GM19455 (cell line): ENCODE measurements at regions not wholly inside any gene's neighbourhood (a gene's known extent, or its start where the extent isn't known, plus 50 kb on each side); places are given as distances from the start of the nearest gene placed in this dataset.
A peak's percentile ranks its signal among the peaks of the same experiment; 100 is the strongest.
"Not testable (repeated sequence)": the region's sequence is repeated elsewhere in the genome, so short reads cannot be mapped to it uniquely, and the experiment has no call there.

Experiments used
- ATAC-seq: cut with Tn5 transposase; IDR thresholded peaks from one replicate; pipeline ENCODE4 v1.9.1; 2021; ENCODE audit not compliant: unreplicated experiment

DNA sequence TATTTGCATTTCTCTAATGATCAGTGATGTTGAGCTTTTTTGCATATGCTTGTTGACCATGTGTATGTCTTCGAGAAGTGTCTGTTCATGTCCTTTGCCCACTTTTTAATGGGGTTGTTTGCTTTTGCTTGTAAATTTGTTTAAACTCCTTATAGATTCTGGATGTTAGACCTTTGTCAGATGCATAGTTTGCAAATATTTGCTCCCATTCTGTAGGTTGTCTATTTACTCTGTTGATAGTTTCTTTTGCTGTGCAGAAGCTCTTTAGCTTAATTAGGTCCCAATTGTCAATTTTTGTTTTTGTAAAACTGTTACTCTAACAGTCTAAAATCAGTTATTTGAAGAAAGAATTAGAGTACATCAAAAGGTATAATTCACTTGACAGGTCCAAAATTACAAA is 160.6 kb downstream of the LRIG3 start:
- not testable (repeated sequence) for ATAC-seq

DNA sequence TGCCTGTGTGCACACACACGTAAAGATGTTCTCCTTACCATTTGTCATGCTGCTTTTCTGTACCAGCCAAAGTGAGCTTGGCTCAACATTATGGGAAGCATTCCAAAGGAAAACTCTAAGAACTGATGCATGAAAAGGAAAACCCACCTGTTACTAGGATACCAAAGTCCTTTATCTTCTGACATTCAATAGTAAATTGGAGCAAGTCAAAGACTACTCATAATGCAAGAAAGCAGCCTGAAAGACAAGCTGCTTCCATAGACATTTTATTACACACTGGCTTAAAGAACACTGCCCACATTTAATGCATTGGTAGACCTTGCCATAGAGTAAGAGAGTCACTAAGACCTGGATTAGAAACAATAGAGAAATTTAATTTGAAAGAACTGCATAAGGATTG is 159.0 kb downstream of the LRIG3 start:
- ATAC-seq = no peak

DNA sequence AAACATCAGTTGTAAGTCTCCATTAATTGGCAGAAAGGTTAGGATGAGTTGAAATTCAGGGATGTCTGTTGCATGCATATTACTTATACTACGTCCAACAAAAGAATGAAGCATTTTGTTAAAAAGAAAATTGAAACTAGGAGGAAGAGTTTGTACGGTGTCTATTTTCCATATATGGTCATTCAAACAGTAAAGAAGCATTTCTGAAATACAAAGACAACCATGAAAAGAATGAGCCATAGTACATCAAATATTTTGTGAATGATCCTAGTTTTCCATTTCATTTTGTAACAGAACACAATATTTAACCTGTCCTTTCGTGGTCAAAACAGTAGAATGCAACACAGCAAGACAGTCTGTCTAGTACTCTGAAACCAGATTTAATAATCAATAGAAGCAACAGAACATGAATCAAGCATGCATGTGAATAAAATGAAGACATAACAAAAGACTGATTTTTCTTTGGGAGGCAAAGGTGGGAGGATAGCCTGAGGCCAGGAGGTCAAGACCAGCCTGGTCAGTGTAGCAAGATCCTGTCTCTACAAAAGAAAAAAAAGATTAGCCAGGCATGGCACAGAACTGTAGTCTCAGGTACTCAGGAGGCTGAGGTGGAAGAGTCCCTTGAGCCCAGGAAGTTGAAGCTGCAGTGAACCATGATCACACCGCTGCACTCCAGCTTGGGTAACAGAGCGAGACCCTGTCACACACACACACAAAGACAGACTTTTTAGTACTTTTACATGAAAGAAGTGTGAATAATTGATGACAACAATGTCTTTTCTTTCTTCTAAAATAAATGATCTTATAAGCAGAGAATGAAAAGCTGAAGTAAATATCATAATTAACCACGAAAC is 156.0 kb downstream of the LRIG3 start:
- no peak for ATAC-seq

DNA sequence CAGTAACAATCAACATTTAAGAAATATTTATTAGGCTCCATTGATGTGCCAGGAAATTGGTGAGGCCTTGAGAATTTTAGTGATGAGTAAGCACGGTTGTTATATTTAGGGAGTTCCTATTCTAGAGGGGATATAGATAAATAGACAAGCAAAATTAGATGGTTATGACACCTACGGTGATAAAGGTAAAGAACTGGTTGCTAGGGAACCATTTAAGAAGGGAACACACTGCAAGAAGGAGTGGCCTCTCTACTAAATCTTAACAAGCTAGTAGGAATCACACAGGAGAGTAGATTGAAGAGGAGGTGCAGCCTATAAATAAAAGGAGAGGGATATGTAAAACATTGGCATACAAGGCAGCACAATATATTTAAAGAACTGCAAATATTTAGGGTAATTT is 155.2 kb downstream of the LRIG3 start:
- no peak for ATAC-seq

DNA sequence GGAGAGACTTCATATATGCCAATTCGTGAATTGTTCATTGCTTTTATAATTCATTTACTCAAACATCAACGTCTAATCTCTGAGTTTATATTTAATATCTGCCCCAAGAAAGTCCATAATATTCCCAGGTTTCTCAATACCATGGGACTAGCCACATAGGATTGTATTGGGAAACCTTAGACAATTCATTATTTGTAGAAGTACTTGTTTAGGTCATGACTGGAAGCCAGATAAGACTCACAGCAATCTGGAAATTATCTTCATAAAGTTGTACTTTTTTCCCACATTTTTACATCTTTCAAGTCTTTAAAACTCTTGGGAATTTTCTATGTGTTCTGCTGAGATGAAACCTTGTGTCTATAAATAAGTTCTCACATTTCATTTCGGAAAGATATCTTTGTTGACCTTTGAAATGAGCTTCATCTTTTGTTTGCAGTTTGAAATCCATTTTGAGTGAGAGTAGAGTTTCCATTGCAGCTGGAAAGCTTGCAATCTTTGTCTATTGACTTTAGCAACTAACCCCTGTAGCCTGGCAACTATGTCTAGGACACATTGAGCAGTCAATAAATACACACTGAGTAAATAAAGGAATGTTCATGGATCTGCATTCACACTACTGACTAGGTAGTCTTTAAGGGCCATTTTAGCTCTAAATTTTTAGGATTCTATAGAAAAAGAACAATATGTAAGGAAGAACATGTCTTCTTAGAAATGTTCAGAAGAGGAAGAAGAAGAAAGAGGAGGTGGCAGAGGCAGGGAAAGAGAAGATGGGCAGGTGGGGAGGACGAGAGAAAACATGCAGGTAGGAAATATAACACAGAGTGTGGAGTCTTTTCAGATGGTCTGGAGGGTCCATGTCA is 154.4 kb downstream of the LRIG3 start:
- ATAC-seq = no peak

DNA sequence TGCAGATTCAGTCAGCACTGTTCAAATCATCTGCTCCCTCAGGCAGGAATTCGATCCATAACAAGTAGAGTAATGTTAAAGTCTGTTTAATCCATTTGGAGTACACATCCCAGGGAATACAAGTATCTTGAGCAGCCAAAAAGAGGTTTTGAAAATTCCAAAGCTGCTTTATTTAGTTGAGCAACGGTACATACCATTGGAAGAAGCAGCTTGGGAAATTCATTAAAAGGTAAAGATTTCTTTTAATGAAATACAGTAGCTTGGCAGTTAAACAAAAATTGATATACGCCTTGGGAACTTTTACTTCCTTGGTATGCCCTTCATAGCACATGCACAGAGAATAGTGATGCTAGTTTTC is 153.8 kb downstream of the LRIG3 start:
- no peak for ATAC-seq

DNA sequence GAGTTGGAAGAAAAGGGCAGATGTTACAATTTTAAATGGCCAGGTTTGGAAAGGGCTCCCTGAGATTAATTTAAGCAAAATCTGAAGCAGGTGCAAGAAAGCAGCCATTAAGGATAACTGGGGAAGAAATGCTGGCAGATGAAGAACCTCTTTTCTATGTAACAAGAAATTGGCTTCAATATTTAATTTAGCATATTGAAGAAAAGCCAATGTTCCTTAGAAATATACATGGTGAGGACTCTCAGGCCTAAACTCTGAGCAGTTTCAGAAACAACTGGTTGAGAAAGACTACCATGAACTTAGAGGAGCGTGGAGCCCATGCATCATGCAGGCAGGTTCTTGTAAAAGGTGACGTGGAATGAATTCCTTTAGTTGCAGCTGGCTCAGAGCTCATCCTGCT is 152.8 kb downstream of the LRIG3 start:
- ATAC-seq = no peak

DNA sequence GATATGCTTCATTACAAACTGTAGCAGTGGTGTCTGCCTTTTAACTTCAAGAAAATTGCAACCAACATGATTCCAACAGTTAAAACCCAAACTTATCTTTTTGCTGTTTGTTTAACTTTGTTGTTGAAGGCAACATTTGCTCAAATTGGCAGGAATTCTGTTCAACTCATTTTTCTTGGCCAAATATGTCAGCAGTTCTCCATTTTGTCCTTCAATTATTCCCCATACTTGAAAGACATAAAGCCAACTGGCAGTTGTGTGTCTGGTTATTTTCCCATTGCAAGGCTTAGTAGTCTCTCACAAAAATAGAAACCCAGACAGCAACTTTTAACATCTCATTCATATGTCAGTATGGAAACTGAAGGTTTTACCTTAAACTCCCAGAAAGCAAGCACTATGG is 146.3 kb downstream of the LRIG3 start:
- no peak for ATAC-seq

DNA sequence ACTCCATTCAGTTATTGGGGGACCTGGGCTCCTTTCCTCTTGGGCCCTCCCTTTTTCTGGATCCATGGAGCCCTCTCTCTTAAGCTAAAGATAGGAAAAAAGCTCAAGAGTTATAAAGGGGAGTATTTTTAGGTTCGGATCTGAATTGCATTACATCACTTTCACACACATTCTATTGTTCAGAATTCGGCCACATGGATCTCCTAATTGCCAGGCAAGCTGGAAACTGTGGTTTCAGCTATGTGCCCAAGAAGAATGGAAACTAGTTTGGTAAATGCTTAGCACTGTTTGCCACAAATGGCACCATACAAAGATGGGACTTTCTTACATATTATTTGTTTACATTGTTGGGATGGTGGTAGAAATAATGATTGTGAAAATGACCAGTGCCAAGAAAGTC is 145.6 kb downstream of the LRIG3 start:
- ATAC-seq = no peak

DNA sequence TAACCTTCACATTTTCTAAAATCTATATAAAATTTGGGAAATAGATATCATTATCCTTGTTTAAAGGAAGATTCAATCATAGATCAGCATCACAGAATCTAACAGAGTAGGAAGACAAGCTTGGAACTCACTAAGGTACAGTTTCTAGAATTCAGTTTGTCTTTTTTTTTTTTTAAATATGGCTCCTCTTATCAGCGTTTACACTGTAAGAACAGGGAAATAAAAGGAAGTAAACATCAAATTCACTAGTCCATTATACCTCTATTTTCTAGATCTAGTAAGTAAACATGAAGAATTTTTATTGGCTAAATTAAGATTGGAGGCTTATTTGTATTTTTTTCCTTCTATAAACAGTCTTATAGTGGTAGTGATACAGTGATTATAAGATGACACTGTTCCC is 144.9 kb downstream of the LRIG3 start:
- ATAC-seq = no peak

DNA sequence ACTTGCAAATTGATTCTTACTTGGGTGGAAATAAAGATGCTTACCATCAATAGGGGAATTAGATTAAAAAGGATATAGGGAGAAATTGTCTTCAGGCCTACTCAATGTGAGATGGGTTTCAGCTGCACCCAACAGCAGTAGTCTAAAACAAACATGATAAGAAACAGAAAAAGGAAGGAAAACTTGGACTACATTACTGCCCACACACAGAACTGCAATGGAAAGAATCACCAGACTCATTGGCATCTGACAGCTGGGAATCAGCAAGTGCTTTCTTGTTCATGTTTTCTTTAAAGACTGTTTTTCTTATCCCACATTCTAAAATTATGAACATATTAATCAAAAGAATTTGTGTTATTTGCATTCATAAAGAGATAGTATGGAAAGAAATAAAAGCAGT is 144.2 kb downstream of the LRIG3 start:
- no peak for ATAC-seq

DNA sequence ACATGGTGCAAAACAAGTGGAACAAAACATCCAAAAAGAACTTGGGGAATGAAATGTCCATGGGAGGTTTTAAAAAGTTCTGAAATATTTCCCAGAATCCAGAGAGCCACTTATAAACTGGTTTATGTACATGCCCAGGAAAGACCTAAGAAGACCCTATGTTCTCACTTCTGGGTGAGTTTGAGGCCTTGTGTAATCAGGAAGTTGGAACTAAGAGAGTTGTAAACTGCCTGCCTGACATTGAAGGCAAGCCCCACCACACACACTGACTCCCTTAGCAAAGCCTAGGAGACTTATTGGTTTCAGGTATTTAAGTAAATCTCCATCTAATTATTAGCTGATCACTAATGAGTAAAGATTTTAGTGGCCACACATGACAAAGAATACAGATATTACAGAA is 142.5 kb downstream of the LRIG3 start:
- no peak for ATAC-seq

DNA sequence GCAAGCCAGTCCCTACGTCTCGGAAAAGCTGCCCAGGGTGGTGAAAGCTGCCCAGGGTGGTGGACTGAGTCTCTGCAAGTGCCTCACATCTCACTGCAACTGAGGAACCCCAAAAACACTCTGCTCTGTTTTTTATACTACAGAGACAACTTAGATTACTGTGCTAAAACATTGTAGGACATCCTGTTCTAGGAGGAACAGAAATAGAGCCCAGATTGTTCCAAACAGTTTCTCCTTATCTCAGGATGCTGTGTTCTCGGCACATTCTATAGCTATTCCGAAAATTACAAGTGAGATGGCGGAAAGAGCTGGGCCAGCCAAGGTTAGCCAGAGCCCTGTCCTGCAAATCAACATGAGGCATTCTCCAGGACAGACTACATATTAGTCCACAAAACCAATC is 138.7 kb downstream of the LRIG3 start:
- ATAC-seq = no peak

DNA sequence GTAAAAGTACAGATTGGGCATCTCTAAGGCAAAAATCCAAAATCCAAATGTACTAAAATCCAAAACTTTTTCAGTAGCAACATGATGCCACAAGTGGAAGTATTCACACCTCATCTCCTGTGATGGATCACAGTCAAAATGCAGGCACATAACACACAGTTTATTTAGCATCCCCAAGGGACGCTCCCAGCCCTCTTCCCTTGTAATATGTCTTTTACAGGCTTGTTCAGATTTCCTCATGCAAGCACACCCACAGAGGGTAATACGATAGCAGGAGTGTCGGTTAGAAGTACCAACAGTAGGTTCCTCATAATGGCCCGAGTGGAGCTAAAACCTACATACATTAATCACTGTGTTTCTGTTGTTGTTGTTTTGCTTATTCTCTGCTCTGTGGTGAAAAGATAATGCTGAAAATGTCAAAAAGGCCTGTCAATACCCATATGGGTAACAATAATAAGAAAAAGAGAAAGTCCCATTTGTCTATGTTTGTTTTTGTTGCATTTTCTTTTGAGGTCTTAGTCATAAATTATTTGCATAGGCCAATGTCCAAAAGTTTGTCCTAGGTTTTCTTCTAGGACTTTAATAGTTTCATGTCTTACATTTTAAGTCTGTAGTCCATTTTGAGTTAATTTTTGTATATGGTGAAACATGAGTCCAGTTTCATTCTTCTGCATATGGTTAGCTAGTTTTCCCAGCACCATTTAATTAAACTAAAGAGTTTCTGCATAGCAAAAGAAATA is 133.1 kb downstream of the LRIG3 start:
- ATAC-seq = no peak

DNA sequence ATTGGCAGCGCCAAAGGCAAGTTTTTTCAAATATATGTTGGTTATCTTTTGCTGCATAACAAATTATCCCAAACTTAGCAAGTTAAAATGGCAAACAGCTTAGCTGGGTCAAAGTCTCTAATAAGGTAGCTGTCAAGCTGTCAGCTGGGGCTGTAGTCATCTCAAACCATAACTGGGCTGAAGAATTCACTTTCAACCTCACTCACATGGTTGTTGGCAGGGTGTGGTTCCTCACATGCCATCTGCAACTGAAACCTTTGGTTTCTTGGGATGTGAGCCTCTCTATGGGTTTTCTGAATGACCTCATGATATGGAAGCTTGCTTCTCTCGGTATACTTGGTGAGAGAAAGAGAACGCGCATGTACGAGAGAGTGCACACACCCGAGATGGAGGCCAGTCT is 125.4 kb downstream of the LRIG3 start:
- no peak for ATAC-seq

DNA sequence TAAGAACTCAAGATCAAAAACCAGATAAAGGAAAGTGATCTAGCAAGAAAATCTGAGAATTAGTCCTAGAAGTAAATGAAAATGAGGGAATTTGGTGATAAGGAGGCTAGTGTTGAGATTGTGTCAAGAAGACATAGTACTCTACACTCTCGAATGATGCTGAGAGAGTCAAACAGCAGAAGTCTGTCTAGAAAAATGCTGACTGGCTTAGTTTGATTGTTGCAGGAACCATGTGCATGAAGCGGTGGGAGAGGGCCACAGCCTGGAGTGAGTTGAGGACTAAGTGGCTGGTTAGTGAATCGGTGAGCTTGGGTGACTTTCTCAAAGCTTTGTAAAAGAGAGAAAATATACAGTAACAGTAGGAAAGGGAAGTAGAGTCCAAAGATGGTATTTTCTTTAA is 124.5 kb downstream of the LRIG3 start:
- no peak for ATAC-seq

DNA sequence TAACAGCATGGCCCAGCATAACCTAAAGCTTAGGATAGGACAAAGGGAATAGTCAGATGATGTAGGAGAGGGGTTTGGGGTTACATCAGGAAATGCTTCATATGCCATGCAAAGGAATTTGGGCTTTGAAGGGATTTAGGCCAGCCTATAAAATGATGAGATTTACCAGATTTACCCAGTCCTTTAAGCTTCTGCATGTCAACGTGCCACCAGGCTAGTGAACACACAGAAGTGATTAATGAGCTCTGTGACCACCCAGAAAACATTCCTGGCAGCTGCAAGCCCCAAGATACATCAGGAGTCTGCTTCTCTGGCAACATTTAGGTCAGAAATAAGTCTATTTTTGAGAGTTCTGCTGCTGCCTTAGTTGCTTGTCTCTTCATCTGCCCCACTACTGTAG is 118.3 kb downstream of the LRIG3 start:
- no peak for ATAC-seq

DNA sequence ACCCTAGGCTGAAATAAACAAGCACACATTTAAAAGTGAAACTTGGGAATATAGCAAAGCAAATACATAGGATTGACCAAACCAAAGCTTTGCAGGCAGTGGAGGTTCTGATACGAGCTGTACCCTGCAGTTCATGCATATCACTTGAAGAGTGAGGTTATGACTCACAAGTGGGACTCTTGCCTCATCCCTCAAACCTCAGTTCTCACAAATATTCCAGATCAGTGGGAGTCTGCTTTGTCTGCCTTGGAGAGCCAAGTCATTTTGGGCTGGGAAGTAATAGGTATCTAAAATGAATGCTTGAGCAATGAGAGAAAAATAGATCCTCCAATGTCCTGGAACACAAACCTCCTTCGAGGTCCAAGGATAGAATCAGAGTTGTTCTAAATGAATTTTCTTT is 116.4 kb downstream of the LRIG3 start:
- ATAC-seq = no peak

DNA sequence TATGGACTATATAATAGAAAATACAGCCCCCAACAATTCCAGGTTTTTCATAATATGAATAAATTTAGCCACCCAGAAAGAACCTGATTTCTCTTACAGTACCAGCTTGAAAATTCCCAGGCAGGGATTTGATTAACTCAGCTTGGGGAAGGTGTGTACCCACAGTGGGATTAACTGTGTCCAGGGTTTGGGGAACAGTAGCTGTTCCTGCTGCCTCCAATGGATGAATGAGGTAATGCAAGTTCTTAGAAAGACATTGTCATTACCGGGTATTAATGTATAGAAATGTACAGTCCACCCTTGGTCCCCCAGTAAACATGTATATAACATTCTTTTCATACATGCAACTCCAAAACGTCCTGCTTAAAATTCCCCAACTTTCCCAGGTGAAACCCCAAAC is 115.6 kb downstream of the LRIG3 start:
- peak; percentile 95 for ATAC-seq

DNA sequence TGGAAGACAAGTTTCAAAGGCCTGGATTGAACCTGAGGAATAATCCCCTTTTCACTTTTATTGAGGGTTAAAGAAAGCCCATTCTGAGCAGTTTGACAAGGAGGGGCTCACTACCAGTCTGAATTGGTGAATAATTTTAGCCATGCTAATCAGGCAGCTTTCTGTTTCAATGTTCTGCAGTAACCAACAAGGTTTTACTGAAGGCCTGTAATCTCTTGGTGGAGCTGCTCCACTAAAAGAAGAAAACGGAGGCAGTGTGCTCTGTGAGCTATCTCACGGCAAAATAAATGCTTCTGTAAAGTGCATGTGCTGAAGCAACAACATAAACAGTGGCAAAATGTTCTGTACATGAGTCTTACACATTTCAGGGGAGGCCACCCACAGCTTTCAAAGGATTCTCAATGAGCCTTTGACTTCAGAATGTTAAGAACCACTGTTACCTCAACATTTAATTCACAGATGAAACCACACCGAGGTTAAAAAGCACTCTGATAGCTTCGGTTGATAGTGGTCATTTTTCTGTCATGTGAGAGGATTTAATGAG is 111.2 kb downstream of the LRIG3 start:
- no peak for ATAC-seq

DNA sequence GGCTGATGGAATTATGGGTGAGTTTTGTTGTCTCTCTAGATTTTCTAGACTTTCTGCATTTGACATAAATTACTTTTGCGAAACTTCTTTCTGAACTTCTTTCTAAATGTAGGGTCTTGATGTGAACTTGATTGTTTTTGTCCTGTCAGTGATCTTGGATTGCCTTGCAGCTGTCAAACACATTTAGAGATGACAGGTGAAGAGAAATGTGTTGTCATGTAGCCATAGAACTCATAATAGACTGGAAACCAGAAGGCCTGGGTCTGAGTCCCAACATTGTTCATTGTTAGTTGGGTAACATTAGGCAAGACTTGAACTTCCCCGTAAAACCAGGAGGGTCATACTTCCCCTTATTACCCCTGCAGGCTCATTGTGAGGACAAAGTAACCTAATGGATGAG is 109.0 kb downstream of the LRIG3 start:
- ATAC-seq = no peak
